NCI-H69 (cell line): ENCODE measurements at regions not wholly inside any gene's neighbourhood (a gene's known extent, or its start where the extent isn't known, plus 50 kb on each side); places are given as distances from the start of the nearest gene placed in this dataset.
"Not testable (repeated sequence)": the region's sequence is repeated elsewhere in the genome, so short reads cannot be mapped to it uniquely, and the experiment has no call there.

Experiments used
- DNase-seq: peaks from one replicate; lab custom pipeline; 2025; lab: John Stamatoyannopoulos, UW

- no peak for DNase-seq
Observed at GRCh38 chrX:4675686-4676300, 962.3 kb upstream of the PRKX start.

GRCh38 chrX:4674028-4674782 lies 960.8 kb upstream of the PRKX start:
- no peak for DNase-seq

- DNase-seq = no peak
Observed at GRCh38 chrX:4671344-4671743, 957.9 kb upstream of the PRKX start.

GRCh38 chrX:4670606-4671005 lies 957.2 kb upstream of the PRKX start:
- peak; percentile 5 for DNase-seq

GRCh38 chrX:4668802-4669536 lies 955.5 kb upstream of the PRKX start:
- DNase-seq = no peak

GRCh38 chrX:4663085-4663484 lies 949.6 kb upstream of the PRKX start:
- DNase-seq = no peak

GRCh38 chrX:4661771-4662170 lies 948.3 kb upstream of the PRKX start:
- peak; percentile 15 for DNase-seq

- peak; percentile 10 for DNase-seq
Observed at GRCh38 chrX:4656419-4656818, 943.0 kb upstream of the PRKX start.

- no peak for DNase-seq
Observed at GRCh38 chrX:4655743-4656142, 942.3 kb upstream of the PRKX start.

GRCh38 chrX:4642114-4642513 lies 928.7 kb upstream of the PRKX start:
- no peak for DNase-seq

GRCh38 chrX:4638036-4638435 lies 924.6 kb upstream of the PRKX start:
- no peak for DNase-seq

- DNase-seq = no peak
Observed at GRCh38 chrX:4627414-4627813, 914.0 kb upstream of the PRKX start.

GRCh38 chrX:4622486-4623167 lies 909.2 kb upstream of the PRKX start:
- peak; percentile 79 for DNase-seq

GRCh38 chrX:4613651-4614050 lies 900.2 kb upstream of the PRKX start:
- DNase-seq = not testable (repeated sequence)

- no peak for DNase-seq
Observed at GRCh38 chrX:4588893-4589292, 875.4 kb upstream of the PRKX start.

GRCh38 chrX:4588466-4588865 lies 875.0 kb upstream of the PRKX start:
- no peak for DNase-seq

- DNase-seq = no peak
Observed at GRCh38 chrX:4588056-4588455, 874.6 kb upstream of the PRKX start.

- DNase-seq = no peak
Observed at GRCh38 chrX:4579999-4580398, 866.5 kb upstream of the PRKX start.

GRCh38 chrX:4579480-4579879 lies 866.0 kb upstream of the PRKX start:
- DNase-seq = no peak

GRCh38 chrX:4572691-4573090 lies 859.2 kb upstream of the PRKX start:
- DNase-seq = peak; percentile 89

GRCh38 chrX:4570151-4570550 lies 856.7 kb upstream of the PRKX start:
- DNase-seq = no peak

- peak; percentile 3 for DNase-seq
Observed at GRCh38 chrX:4560192-4560591, 846.7 kb upstream of the PRKX start.

GRCh38 chrX:4550018-4550417 lies 836.6 kb upstream of the PRKX start:
- peak; percentile 30 for DNase-seq
